ENCODE measurements at regions not wholly inside any gene's neighbourhood (a gene's known extent, or its start where the extent isn't known, plus 50 kb on each side); places are given as distances from the start of the nearest gene placed in this dataset.
A peak's percentile ranks its signal among the peaks of the same experiment; 100 is the strongest.

DNA sequence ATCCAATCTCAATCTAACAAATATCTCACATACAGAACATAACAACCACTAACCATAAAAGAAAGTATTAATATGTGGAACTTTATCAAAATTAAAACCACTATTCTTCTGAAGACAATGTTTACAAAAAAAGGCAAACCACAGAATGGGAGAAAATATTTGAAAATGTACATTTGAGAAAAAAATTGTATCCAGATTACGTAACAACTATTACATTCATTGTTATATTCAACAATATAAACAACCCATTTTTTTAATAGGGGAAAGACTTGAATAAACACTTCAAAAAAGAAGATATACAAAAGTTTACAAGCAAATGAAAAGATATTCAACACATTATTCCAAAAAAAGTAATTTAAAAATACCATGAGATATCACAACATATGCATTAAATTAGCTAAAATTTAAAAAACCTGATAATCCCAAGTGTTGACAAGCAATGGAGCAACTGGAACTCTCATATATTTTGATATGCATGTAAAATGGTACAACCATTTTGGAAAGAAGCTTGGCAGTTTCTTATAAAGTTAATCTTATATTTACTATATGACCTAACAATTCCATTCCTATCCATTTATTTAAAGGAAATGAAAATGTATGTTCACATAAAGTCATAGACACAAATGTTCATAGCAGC lies 124.3 kb upstream of the CDYL start:
- intact Hi-C loops (cut with DNase I; ENCODE audit: low total_unique reads): no loop called here
- no peak for DNase-seq (ENCODE audit: low spot score in 2 of 2)
- no peak overlapping the region for H3K4me3 ChIP-seq (ENCODE audit: low read depth, poor library complexity, severe bottlenecking)
- 85 to 95% methylated on average over 1 of the region's 1 CpG for WGBS, 2 donors
- no peak for TF ChIP-seq POLR2A (IDR thresholded peaks at IDR 0.05)
- TF ChIP-seq, protein P1, sequence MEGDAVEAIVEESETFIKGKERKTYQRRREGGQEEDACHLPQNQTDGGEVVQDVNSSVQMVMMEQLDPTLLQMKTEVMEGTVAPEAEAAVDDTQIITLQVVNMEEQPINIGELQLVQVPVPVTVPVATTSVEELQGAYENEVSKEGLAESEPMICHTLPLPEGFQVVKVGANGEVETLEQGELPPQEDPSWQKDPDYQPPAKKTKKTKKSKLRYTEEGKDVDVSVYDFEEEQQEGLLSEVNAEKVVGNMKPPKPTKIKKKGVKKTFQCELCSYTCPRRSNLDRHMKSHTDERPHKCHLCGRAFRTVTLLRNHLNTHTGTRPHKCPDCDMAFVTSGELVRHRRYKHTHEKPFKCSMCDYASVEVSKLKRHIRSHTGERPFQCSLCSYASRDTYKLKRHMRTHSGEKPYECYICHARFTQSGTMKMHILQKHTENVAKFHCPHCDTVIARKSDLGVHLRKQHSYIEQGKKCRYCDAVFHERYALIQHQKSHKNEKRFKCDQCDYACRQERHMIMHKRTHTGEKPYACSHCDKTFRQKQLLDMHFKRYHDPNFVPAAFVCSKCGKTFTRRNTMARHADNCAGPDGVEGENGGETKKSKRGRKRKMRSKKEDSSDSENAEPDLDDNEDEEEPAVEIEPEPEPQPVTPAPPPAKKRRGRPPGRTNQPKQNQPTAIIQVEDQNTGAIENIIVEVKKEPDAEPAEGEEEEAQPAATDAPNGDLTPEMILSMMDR (IDR thresholded peaks at IDR 0.05): no peak

DNA sequence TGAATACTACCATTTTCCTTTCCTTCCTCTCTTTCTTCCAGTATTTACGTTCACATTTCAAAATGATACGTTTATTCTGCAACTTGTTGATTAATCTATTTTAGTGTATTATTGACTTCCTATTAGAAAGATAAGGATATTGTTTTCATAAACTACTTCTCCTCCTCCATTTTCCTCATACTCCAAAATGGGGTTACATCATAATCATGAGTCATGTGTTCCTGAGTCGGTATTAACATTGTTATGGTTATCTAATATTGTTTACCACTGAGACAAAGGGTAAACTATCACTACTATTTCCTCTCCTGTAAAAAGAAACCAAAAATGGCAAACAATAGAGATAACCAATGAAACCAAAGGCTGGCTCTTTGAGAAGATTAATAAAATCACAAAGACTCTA lies 126.5 kb upstream of the CDYL start:
- H3K4me3 ChIP-seq (ENCODE audit: low read depth, poor library complexity, severe bottlenecking): no peak overlapping the region
- DNase-seq (ENCODE audit: low spot score in 2 of 2): no peak
- WGBS, 2 donors: 61 to 68% methylated on average over 3 of the region's 3 CpGs
- TF ChIP-seq POLR2A (IDR thresholded peaks at IDR 0.05): no peak
- TF ChIP-seq, protein P1 (IDR thresholded peaks at IDR 0.05): no peak
- intact Hi-C loops (cut with DNase I; ENCODE audit: low total_unique reads): no loop called here

DNA sequence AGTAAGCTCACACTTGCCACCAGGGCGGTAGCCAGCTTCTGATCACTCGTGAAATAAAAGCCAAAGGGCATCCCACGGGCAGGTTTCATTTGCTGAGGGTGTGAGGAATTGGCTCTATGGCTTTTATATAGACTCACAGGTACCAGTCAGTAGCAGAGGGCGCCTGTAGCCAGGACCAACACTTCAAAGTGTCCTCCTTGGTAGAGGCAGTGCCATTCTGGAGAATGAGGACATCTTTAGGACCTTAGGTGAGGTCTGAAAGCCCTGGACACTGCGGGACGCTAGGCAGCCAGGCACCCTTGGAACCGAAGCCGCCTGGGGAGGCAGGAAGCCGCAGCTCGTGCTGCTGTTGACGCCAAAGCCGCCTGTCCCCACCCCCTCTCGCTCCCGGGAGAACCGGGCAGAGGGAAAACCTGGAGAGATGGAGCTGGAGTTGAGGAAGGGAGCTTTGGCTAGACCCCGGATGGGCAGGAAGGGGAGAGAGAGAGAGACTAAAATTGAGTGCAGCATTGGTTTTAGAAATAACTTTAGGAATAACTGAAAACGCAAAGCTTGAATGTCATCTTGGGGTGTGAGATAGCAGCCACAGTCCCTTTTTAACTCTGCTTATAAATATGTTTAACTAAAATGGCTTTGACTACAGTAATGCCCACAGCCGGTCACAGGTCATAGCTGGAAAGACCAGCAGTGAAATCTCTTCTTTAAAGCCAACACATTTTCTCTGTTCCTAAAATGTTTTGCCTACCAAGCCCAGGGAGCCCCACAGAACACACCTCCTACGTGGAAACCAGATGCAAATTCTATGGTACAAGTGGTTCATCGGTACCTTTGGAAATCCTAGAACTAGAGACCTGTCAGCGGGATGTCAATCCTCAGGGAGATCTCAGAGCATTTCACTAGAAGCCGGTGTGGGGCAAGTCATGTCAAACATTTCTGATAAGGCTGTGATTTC lies 128.5 kb upstream of the CDYL start:
- TF ChIP-seq, protein P1 (IDR thresholded peaks at IDR 0.05): no peak
- peak in 1 of 2 donors; percentile 12 for TF ChIP-seq POLR2A (IDR thresholded peaks at IDR 0.05)
- peak; percentile 79 to 96 for DNase-seq (ENCODE audit: low spot score in 2 of 2)
- H3K4me3 ChIP-seq (ENCODE audit: low read depth, poor library complexity, severe bottlenecking): no peak overlapping the region
- WGBS, 2 donors: 15 to 16% methylated on average over 22 of the region's 22 CpGs
- intact Hi-C loops (cut with DNase I; ENCODE audit: low total_unique reads): no loop called here

DNA sequence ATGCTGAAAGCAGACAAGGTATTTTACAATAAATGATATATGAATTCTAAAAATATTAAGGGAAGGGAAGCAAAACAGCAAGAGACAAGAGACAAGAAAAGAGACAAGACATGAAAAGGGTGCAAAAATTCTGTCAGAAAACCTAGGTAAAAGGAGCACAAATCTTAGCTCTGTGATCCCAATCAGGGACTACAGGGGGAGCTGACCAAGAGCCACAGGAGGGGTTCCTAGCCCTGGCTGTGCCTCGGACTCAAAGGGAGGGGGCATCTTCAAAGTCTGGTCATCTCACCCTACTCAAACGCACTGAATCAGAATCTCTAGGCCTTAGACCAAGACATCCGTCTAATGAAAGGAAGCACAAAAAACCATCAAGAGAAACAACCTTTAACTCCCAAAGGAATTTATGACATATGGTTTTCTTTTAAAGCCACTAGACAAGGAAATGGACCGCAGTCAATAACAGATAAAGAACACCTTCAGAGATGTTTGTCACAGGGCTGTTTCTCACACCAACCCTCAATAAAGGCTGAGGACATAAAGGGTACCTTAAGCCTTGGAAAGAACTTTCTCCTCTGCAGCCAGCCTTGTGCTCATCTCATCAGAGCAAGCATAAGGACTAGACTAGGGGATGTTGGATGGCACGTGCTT lies 130.4 kb upstream of the CDYL start:
- intact Hi-C loops (cut with DNase I; ENCODE audit: low total_unique reads): no loop called here
- H3K4me3 ChIP-seq (ENCODE audit: low read depth, poor library complexity, severe bottlenecking): no peak overlapping the region
- DNase-seq (ENCODE audit: low spot score in 2 of 2): no peak
- 81 to 86% methylated on average over 5 of the region's 5 CpGs for WGBS, 2 donors
- TF ChIP-seq, protein P1 (IDR thresholded peaks at IDR 0.05): no peak
- no peak for TF ChIP-seq POLR2A (IDR thresholded peaks at IDR 0.05)

DNA sequence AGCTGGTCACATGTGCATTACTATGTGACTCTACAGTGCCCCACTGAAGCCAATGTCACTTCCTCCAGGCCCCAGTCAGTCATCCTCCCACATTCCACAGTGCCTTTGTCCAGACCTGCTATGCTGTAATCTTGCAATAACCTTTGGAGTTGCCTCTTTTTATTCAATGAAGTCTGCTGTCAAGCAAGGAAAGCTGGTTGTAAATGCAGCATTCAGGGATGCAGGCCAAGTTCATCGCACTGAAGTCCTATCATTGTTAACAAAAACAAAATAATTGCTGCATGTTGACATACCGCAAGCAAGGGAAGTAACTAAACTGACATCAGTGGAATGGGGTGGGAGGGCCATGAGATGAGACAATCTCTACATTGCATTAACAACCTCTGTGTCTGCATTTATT lies 131.2 kb upstream of the CDYL start:
- 48 to 56% methylated on average over 2 of the region's 2 CpGs for WGBS, 2 donors
- DNase-seq (ENCODE audit: low spot score in 2 of 2): no peak
- intact Hi-C loops (cut with DNase I; ENCODE audit: low total_unique reads): no loop called here
- TF ChIP-seq, protein P1 (IDR thresholded peaks at IDR 0.05): no peak
- TF ChIP-seq POLR2A (IDR thresholded peaks at IDR 0.05): no peak
- no peak overlapping the region for H3K4me3 ChIP-seq (ENCODE audit: low read depth, poor library complexity, severe bottlenecking)

Data from lower leg skin (tissue), 4 donors.